ENCODE measurements at regions not wholly inside any gene's neighbourhood (a gene's known extent, or its start where the extent isn't known, plus 50 kb on each side); places are given as distances from the start of the nearest gene placed in this dataset.

DNA sequence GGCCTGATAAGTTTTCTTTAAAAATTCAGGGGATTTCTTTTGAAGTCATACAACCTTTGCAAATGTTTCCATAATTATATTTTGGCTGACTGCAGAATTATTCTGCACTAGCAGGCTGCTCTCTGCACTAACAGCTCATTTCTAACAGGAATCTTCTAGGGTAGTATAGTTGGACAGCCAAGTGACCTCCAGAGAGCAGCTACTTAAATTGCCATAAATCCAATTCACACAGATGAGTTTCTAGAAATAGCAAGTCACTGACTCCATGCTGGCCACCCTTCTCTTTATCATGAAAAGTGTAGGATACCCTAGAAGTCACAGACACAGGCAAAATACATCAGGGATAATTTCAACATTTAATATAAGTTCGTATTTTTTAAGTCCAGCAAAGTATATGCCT is 110.9 kb upstream of the TARS1 start:
- H3K4me2 ChIP-seq: no peak overlapping the region
- H3K4me1 ChIP-seq: no peaks in the 10 kb centered on the region
- POLR2A ChIA-PET: no interaction called here
- CTCF ChIA-PET: interaction anchor here (1.1 kb wide), 1 partner anchor 79 kb away, joined by 3 read pairs; no protein-coding TSS in a partner anchor
- 7% methylated on average over 1 of the region's 1 CpG for WGBS (ENCODE audit: missing lambda C conversion rate)
- no peak overlapping the region for H3K4me3 ChIP-seq
- TF ChIP-seq CHD4 (IDR thresholded peaks at IDR 0.05; ENCODE audit: borderline replicate concordance) (no peak), GATA3 (IDR thresholded peaks at IDR 0.05; ENCODE audit: borderline replicate concordance) (no peak), MAZ (IDR thresholded peaks at IDR 0.05; ENCODE audit: borderline replicate concordance, low read depth, low read length) (no peak), JUN (IDR thresholded peaks at IDR 0.05) (no peak), CHD2 (IDR thresholded peaks at IDR 0.05; ENCODE audit: low read length, partially characterized antibody) (no peak), RCOR1 (IDR thresholded peaks at IDR 0.05; ENCODE audit: low read depth, low read length) (no peak), CBX8 (IDR thresholded peaks at IDR 0.05) (no peak), SMC3 (IDR thresholded peaks at IDR 0.05) (no peak), RARB (CRISPR knock-in tag; IDR thresholded peaks at IDR 0.05) (no peak), FOXS1 (CRISPR knock-in tag; IDR thresholded peaks at IDR 0.05) (no peak), ZFP36 (IDR thresholded peaks at IDR 0.05; ENCODE audit: borderline replicate concordance, partially characterized antibody) (no peak), CBX2 (IDR thresholded peaks at IDR 0.05; ENCODE audit: borderline replicate concordance, low read depth) (no peak), PBX3 (IDR thresholded peaks at IDR 0.05) (no peak), EHMT2 (IDR thresholded peaks at IDR 0.05; ENCODE audit: low read depth) (no peak), SREBF2 (IDR thresholded peaks at IDR 0.05) (no peak), HDAC2 (IDR thresholded peaks at IDR 0.05) (no peak), PHF8 (IDR thresholded peaks at IDR 0.05; ENCODE audit: borderline replicate concordance, low read depth) (no peak), KDM1A (IDR thresholded peaks at IDR 0.05; ENCODE audit: low read depth) (no peak), NPAS2 (CRISPR knock-in tag; IDR thresholded peaks at IDR 0.05; ENCODE audit: borderline replicate concordance) (no peak)
- TF ChIP-seq, protein P1, sequence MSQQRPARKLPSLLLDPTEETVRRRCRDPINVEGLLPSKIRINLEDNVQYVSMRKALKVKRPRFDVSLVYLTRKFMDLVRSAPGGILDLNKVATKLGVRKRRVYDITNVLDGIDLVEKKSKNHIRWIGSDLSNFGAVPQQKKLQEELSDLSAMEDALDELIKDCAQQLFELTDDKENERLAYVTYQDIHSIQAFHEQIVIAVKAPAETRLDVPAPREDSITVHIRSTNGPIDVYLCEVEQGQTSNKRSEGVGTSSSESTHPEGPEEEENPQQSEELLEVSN (IDR thresholded peaks at IDR 0.05; ENCODE audit: borderline replicate concordance, low read depth): no peak
- no peak for ATAC-seq
- no peak for DNase-seq (ENCODE audit: low read depth in 1 of 2, low spot score in 1 of 2)
- FAIRE-seq: no peak
- no peak overlapping the region for H3K27ac ChIP-seq
- no peaks in the 10 kb centered on the region for H3K9me3 ChIP-seq

DNA sequence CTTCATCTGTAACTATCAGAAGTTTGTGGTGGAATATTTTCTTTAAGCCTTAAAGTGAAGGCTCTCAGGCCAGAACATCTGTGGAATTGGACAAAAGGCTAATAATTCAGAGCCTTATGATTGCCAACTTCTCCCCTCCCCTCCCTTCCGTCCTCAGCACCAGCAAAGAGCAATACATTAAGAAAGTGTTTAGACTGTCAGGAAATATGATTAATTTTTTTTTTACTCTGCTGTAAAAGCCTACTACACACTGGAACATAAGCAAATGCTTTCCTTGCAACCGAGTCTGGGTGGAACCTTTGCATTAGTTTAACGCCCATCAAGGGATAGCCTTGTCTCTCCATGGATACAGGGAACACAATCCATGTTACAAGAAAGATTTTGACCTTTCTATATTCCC is 110.3 kb upstream of the TARS1 start:
- DNase-seq (ENCODE audit: low read depth in 1 of 2, low spot score in 1 of 2) (no peak), FAIRE-seq (no peak), ATAC-seq (no peak)
- Histone ChIP-seq H3K27ac (no peak overlapping the region), H3K4me2 (no peak overlapping the region), H3K9me3 (no peaks in the 10 kb centered on the region), H3K4me1 (no peaks in the 10 kb centered on the region), H3K4me3 (no peak overlapping the region)
- 75% methylated on average over 3 of the region's 3 CpGs for WGBS (ENCODE audit: missing lambda C conversion rate)
- TF ChIP-seq FOSB (CRISPR knock-in tag; IDR thresholded peaks at IDR 0.05) (no peak), JUN (IDR thresholded peaks at IDR 0.05) (no peak), CEBPB (IDR thresholded peaks at IDR 0.05) (no peak), MAZ (IDR thresholded peaks at IDR 0.05; ENCODE audit: borderline replicate concordance, low read depth, low read length) (no peak), RNF2 (IDR thresholded peaks at IDR 0.05; ENCODE audit: borderline replicate concordance, low read depth) (no peak), GATA3 (IDR thresholded peaks at IDR 0.05; ENCODE audit: borderline replicate concordance) (no peak), POLR2AphosphoS2 (conservative IDR thresholded peaks at IDR 0.05; ENCODE audit: low read length) (no peak)
- TF ChIP-seq, protein P2, sequence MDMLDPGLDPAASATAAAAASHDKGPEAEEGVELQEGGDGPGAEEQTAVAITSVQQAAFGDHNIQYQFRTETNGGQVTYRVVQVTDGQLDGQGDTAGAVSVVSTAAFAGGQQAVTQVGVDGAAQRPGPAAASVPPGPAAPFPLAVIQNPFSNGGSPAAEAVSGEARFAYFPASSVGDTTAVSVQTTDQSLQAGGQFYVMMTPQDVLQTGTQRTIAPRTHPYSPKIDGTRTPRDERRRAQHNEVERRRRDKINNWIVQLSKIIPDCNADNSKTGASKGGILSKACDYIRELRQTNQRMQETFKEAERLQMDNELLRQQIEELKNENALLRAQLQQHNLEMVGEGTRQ (IDR thresholded peaks at IDR 0.05): no peak
- TF ChIP-seq, protein P3, sequence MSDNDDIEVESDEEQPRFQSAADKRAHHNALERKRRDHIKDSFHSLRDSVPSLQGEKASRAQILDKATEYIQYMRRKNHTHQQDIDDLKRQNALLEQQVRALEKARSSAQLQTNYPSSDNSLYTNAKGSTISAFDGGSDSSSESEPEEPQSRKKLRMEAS (IDR thresholded peaks at IDR 0.05): no peak
- TF ChIP-seq, protein P4, sequence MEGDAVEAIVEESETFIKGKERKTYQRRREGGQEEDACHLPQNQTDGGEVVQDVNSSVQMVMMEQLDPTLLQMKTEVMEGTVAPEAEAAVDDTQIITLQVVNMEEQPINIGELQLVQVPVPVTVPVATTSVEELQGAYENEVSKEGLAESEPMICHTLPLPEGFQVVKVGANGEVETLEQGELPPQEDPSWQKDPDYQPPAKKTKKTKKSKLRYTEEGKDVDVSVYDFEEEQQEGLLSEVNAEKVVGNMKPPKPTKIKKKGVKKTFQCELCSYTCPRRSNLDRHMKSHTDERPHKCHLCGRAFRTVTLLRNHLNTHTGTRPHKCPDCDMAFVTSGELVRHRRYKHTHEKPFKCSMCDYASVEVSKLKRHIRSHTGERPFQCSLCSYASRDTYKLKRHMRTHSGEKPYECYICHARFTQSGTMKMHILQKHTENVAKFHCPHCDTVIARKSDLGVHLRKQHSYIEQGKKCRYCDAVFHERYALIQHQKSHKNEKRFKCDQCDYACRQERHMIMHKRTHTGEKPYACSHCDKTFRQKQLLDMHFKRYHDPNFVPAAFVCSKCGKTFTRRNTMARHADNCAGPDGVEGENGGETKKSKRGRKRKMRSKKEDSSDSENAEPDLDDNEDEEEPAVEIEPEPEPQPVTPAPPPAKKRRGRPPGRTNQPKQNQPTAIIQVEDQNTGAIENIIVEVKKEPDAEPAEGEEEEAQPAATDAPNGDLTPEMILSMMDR (IDR thresholded peaks at IDR 0.05): no peak
- POLR2A ChIA-PET: no interaction called here
- CTCF ChIA-PET: no interaction called here

Data from A549 (cell line).